GM18519 (cell line): ENCODE measurements at regions not wholly inside any gene's neighbourhood (a gene's known extent, or its start where the extent isn't known, plus 50 kb on each side); places are given as distances from the start of the nearest gene placed in this dataset.
"Not testable (repeated sequence)": the region's sequence is repeated elsewhere in the genome, so short reads cannot be mapped to it uniquely, and the experiment has no call there.

ENCODE experiments used
- ATAC-seq: cut with Tn5 transposase; IDR thresholded peaks from one replicate; pipeline ENCODE4 v1.9.1; 2021; ENCODE audit warnings: mild to moderate bottlenecking, moderate library complexity; ENCODE audit not compliant: unreplicated experiment, low FRiP score

GRCh38 chr4:120218981-120219380 lies 152.3 kb upstream of the MAD2L1 start:
- no peak for ATAC-seq

DNA sequence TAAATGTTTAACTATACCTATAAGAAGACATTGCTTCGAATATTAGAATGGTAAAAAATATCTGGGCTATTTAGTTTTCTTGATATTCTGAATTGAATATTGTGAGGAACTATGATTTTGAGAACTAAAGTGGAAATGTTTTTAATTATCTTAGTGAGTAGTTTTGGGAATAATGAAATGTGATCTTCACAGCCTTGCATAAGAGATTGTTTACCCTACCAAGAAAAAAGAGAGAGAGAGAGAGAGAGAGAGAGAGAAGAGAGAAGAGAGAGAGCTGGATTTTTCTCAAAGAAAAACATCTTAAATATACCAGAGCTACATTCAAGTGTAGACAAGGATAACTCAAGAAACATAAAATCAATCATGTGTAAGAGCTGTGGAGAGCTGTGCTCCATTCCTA lies 148.7 kb upstream of the MAD2L1 start:
- ATAC-seq = no peak

DNA sequence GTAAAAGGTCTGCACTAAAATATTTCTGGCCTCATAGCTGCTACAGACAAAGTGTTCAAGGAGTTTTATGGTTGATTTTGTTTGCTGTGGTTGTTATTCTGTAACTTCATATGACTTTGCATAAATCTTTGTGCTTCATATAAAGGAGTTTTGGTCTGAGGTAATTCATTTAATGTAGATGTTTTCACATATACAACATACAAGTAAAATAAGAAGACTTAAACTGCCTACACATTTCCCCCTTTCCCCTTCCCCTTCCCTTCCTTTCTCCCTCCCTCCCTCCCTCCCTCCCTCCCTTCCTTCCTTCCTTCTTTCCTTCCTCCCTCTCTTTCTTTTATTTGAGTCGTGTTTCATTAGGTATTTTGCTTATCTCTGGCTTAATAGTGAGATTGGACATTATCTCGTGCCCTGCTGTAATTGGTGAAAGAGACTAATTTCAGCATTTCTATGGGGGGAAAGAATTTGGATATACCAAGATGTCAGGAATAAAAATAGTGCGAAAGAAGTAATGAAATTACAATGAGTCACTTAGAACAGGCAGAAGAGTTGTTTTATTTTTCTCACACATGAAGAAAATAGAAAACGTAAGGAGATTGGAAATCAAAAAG lies 144.9 kb upstream of the MAD2L1 start:
- no peak for ATAC-seq

- ATAC-seq = peak; percentile 65
These were observed 143.1 kb upstream of the MAD2L1 start for GRCh38 chr4:120209706-120210105.

DNA sequence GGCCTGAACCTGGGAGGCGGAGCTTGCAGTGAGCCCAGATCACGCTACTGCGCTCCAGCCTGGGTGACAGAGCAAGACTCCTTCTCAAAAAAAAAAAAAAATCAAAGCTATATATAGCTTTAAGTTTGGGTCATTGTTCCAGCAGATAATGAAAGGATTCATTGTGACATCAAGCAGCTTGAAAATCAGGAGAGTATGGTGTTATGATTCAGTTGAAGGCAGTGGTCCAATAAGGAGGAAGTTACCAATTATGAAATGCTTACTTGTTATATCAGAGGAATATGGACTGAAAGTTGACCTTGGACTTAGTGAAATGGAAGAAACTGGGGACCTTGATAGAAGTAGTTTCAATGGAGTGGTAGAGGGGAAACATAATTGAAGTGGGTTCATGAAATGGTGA lies 140.4 kb upstream of the MAD2L1 start:
- no peak for ATAC-seq

DNA sequence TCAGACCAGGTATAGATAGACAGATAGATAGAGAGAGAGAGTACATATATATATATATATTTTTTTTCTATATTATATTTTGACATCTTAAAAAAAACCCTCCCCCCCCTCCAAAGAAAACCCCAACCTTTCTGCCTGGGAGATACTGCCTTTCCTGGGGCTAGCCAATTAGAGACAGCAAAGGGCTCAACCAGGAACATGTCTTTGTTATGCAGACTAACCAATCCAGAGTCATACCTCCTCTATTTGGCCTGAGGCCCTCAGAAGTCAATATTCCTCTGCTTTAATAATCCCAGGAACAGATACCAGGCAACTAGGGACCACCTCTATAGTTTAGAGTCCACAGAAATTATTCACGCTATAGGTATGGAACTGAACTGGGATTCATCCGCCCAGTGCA lies 135.6 kb upstream of the MAD2L1 start:
- ATAC-seq = no peak

GRCh38 chr4:120200573-120201110 lies 134.0 kb upstream of the MAD2L1 start:
- not testable (repeated sequence) for ATAC-seq

GRCh38 chr4:120198411-120198810 lies 131.8 kb upstream of the MAD2L1 start:
- ATAC-seq = no peak

DNA sequence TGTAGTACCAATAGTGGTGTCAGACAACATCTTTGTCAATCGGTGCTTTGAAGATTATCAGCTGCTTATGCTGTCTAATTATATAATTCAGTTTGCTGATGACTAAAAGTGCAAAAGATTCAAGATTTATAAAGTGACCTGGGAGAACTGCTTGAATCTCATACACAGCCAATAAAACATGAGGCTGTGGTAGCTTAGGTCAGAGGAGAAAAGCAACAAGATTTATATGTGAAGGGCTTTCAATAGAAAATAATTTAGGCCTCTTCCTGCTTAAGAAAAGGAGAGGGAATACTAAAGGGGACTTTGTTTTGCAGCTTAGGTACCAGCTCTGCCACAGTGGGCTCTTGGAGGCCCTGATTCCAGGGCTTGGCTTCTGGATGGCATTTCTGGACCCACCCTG lies 111.0 kb upstream of the MAD2L1 start:
- no peak for ATAC-seq

- no peak for ATAC-seq
These were observed 108.6 kb upstream of the MAD2L1 start for GRCh38 chr4:120175272-120175671.

GRCh38 chr4:120163895-120164294 lies 97.2 kb upstream of the MAD2L1 start:
- no peak for ATAC-seq

GRCh38 chr4:120158841-120159463 lies 92.3 kb upstream of the MAD2L1 start:
- no peak for ATAC-seq

DNA sequence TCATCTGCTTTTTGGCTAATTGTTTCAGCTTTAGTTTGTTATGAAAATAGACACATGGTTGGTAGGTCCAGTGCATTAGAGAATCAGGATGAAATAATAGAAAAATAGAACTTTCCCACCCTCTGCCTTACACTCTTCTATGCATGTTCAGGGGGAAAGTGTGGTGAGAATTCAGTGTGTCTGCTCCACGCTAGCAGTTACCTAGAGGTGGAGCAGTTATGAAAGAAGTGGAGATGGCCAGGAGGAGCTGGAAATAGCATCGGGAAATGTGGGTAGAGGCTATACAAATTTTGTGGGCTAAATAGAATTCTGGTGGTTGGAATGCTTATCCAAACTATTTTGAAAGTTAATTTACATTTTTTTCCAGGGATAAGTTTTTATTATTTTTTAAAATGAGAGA lies 91.4 kb upstream of the MAD2L1 start:
- no peak for ATAC-seq

DNA sequence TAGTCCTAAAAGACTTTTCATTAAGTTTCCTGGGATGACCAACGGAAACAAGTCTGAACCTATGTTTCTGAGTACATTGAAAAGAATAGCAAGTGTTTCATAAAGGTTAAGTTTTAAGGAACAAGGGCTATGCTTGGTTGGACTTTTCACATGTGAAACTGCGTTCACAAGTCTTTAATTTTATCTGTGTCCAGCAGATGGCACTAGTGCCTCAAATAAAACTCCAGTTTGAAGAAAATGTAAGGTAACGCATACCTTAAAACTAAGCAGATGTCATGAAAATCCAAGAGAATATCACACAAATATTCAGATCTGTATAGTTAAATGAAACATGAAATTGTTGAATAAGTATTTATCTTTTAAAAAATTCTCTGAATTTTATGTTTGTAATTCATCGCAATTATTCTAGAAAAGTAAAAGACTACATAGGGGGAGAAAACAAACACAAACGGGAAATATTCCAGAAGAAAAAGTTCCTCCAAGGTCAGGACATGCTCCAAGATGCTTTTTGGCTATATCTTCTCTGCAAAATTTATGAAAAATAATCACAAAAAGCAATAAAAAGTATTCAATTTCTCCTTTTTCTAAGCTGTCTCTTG lies 89.6 kb upstream of the MAD2L1 start:
- ATAC-seq = peak; percentile 84

DNA sequence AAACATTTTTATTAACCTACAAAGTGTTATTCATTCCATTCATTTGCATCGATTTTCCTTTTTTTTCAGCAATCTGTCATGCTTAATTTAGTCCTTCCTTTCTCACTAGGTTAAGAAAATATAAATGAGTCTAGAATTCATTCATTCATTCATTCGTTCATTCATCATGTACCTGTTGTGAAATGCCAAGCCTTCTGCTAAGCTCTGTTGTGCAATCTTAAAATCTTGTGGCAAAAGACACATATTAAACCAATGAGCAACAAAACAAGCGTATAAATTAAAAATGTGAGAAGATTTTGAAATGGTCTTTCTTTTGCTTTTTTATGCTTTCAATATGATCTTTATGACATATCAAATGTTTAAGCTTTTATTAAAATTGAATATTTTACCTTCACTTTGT lies 88.6 kb upstream of the MAD2L1 start:
- no peak for ATAC-seq

- no peak for ATAC-seq
These were observed 78.0 kb upstream of the MAD2L1 start for GRCh38 chr4:120144634-120145033.

DNA sequence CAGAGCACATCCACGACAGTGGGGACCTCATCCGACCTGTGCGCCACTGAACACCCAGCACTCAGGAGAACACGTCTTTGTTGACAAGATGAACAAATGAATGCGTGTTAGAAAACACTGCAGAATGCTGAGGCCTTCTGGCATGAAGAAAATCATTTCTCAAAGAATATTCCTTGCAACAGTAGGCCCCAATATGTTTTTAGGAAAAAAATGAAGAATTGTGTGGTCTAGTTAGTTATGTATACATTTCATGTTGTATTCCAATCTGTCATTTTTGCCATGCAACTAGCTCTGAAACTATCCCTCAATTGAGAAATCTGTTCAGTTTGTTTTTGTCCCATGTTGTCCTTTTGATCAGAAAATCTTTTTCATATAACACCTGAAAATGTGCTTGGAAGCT lies 77.4 kb upstream of the MAD2L1 start:
- ATAC-seq = no peak

- ATAC-seq = no peak
These were observed 72.7 kb upstream of the MAD2L1 start for GRCh38 chr4:120139392-120139791.

DNA sequence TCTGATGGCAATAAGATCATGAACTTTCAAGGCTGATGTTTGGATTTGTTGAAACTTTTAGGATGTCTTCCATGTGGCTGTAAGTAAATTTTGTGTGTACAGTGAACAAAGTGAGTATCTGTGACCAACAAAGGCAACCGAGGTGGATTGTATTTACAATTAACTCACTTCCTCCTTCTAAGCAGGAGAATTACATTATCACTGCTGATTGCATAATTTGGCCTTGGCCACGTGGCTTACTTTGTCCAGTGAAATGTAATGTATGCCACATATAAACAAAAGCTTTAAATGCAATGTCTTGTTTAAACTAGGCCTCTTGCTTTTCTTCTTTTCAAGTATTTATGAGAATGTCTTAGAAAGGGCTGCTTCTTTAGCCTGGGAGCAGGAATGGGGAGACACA lies 66.3 kb upstream of the MAD2L1 start:
- no peak for ATAC-seq

DNA sequence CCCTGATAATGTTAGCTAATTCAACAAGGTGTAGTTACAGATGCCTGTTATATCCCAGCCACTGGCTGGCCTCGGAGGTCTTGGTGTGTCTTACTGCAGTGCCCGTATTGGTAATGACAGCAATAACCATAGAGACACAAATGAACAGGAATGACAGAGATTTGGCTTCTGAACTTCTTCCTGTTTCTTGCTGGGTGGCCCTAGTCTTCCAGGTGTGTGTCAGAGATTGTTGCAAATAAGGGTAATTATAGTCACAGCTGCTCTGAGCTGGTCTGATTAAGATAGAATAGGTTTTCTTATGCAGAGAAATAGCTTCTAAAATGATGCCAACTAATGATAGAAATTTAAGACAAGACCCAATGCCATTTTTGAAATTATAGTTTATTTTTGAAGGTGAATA lies 64.1 kb upstream of the MAD2L1 start:
- no peak for ATAC-seq
